A549 (cell line): ENCODE measurements at regions not wholly inside any gene's neighbourhood (a gene's known extent, or its start where the extent isn't known, plus 50 kb on each side); places are given as distances from the start of the nearest gene placed in this dataset.

Experiments
- ATAC-seq, 2 experiments: fragments of 200-7000 bp in 1 of 2; fragments of >200 bp in 1 of 2; cut with Nextera tagmentation in 1 of 2; cut with Tn5 transposase in 1 of 2; 3 replicates each; pipeline versions ENCODE4 v1.8.0 to v1.9.1; 2018 to 2020; ENCODE audit warnings: mild to moderate bottlenecking in 1 of 2, moderate library complexity in 1 of 2
- CTCF ChIA-PET: fragments of 300-600 bp; sonication (Branson Sonifier 250); formaldehyde crosslinking; extraction: SDS; loops from one replicate; lab custom pipeline; 2021; ENCODE audit warnings: antibody characterized with exemption, inconsistent platforms; lab: Yijun Ruan, JAX
- POLR2A ChIA-PET: fragments of 350-600 bp; formaldehyde crosslinking; extraction: SDS; loops from one replicate; lab custom pipeline; 2021; ENCODE audit warnings: antibody characterized with exemption, inconsistent platforms; lab: Yijun Ruan, JAX
- DNase-seq, 2 experiments: peaks; one replicate each; pipeline versions ENCODE4 v3.0.0 to v3.0.0-alpha.2; 2011 to 2016; ENCODE audit warnings: low read depth in 1 of 2, low spot score in 1 of 2
- FAIRE-seq: peaks from 2 replicates; lab custom pipeline; 2011; peaks lifted over from hg19 to GRCh38; lab: Jason Lieb, UNC
- H3K27ac ChIP-seq, 2 experiments: fragments of >200 bp; sonication (Bioruptor Twin); formaldehyde crosslinking; 3 replicates each; pipeline ENCODE4 v1.5.1; 2016 to 2017
- H3K4me1 ChIP-seq: fragments of >200 bp; sonication (Bioruptor Twin); formaldehyde crosslinking; 3 replicates; pipeline ENCODE4 v1.6.1; 2016
- H3K4me2 ChIP-seq: fragments of >200 bp; sonication (Bioruptor Twin); formaldehyde crosslinking; 3 replicates; pipeline ENCODE4 v1.6.1; 2016
- H3K4me3 ChIP-seq: fragments of >200 bp; sonication (Bioruptor Twin); formaldehyde crosslinking; 3 replicates; pipeline ENCODE4 v1.5.1; 2016
- H3K9me3 ChIP-seq: fragments of >200 bp; sonication (Bioruptor Twin); formaldehyde crosslinking; 3 replicates; pipeline ENCODE4 v1.6.1; 2016
- ATOH8 ChIP-seq: fragments of 250-450 bp; sonication (Bioruptor Pico); IDR thresholded peaks from 2 replicates; pipeline ENCODE4 v1.5.0; 2020; ENCODE audit warnings: low read depth, mild to moderate bottlenecking, moderate library complexity
- BHLHE40 ChIP-seq: IDR thresholded peaks from 2 replicates; pipeline ENCODE4 v1.6.1; 2012; ENCODE audit warnings: low read depth, low read length, inconsistent platforms
- CBX2 ChIP-seq: fragments of 200-600 bp; sonication (generic); IDR thresholded peaks from 2 replicates; pipeline ENCODE4 v1.6.1; 2016; ENCODE audit warnings: low read depth, mild to moderate bottlenecking, borderline replicate concordance
- CHD2 ChIP-seq: fragments of 150-350 bp; IDR thresholded peaks from 2 replicates; pipeline ENCODE4 v1.6.1; 2014; ENCODE audit warnings: low read length; ENCODE audit not compliant: partially characterized antibody
- CHD4 ChIP-seq: fragments of 200-600 bp; sonication (generic); IDR thresholded peaks from 2 replicates; pipeline ENCODE4 v1.6.1; 2016; ENCODE audit warnings: antibody characterized with exemption, mild to moderate bottlenecking, borderline replicate concordance
- CTCF ChIP-seq: fragments of >200 bp; sonication (Bioruptor Twin); formaldehyde crosslinking; IDR thresholded peaks from 3 replicates; pipeline ENCODE4 v1.5.1; 2016
- EHMT2 ChIP-seq: fragments of 200-600 bp; sonication (generic); IDR thresholded peaks from 2 replicates; pipeline ENCODE4 v1.6.1; 2016; ENCODE audit warnings: antibody characterized with exemption, low read depth, mild to moderate bottlenecking, moderate library complexity
- ELK1 ChIP-seq: fragments of 150-350 bp; IDR thresholded peaks from 2 replicates; pipeline ENCODE4 v1.6.1; 2014; ENCODE audit warnings: low read depth, mild to moderate bottlenecking, low read length
- EP300 ChIP-seq, 2 experiments: fragments of >200 bp; sonication (Bioruptor Twin); formaldehyde crosslinking; IDR thresholded peaks; 2 replicates in 1 of 2; 3 replicates in 1 of 2; pipeline ENCODE4 v1.6.1; 2016 to 2017
- FOSL2 ChIP-seq, 2 experiments: fragments of 450-650 bp in 1 of 2; fragments of >200 bp in 1 of 2; sonication (Bioruptor Twin) in 1 of 2; formaldehyde crosslinking; IDR thresholded peaks; 2 replicates each; pipeline versions ENCODE4 v1.5.0 to v1.6.1; 2016 to 2020; ENCODE audit warnings: mild to moderate bottlenecking in 1 of 2, moderate library complexity in 1 of 2
- HDAC2 ChIP-seq: fragments of 200-600 bp; sonication (generic); IDR thresholded peaks from 2 replicates; pipeline ENCODE4 v1.6.1; 2016
- HEYL ChIP-seq: fragments of 250-450 bp; sonication (Bioruptor Pico); IDR thresholded peaks from 2 replicates; pipeline ENCODE4 v1.8.0; 2021; ENCODE audit warnings: mild to moderate bottlenecking, moderate library complexity
- HOXA7 ChIP-seq: fragments of 250-450 bp; sonication (Bioruptor Pico); IDR thresholded peaks from 2 replicates; pipeline ENCODE4 v1.5.0; 2020; ENCODE audit warnings: mild to moderate bottlenecking, moderate library complexity
- KDM1A ChIP-seq: fragments of 200-600 bp; sonication (generic); IDR thresholded peaks from 2 replicates; pipeline ENCODE4 v1.6.1; 2016; ENCODE audit warnings: low read depth, mild to moderate bottlenecking
- KDM5A ChIP-seq: fragments of 200-600 bp; sonication (generic); IDR thresholded peaks from 2 replicates; pipeline ENCODE4 v1.6.1; 2016; ENCODE audit warnings: antibody characterized with exemption, mild to moderate bottlenecking
- MAX ChIP-seq: IDR thresholded peaks from 2 replicates; pipeline ENCODE4 v1.6.1; 2012
- PBX3 ChIP-seq: IDR thresholded peaks from 2 replicates; pipeline ENCODE4 v1.6.1; 2012
- RAD21 ChIP-seq, 2 experiments: fragments of >200 bp in 1 of 2; sonication (Bioruptor Twin) in 1 of 2; formaldehyde crosslinking in 1 of 2; IDR thresholded peaks in 1 of 2; conservative IDR thresholded peaks in 1 of 2; 2 replicates in 1 of 2; 3 replicates in 1 of 2; pipeline ENCODE4 v1.6.1; 2012 to 2018; ENCODE audit warnings: inconsistent platforms in 1 of 2
- RCOR1 ChIP-seq: fragments of 150-350 bp; IDR thresholded peaks from 2 replicates; pipeline ENCODE4 v1.6.1; 2014; ENCODE audit warnings: antibody characterized with exemption, low read length, low read depth
- SMC3 ChIP-seq: fragments of >200 bp; sonication (Bioruptor Twin); formaldehyde crosslinking; IDR thresholded peaks from 3 replicates; pipeline ENCODE4 v1.6.1; 2018; ENCODE audit warnings: inconsistent platforms
- TFCP2L1 ChIP-seq: fragments of 250-450 bp; sonication (Bioruptor Pico); IDR thresholded peaks from 2 replicates; pipeline ENCODE4 v1.5.0; 2021; ENCODE audit warnings: mild to moderate bottlenecking
- ZC3H11A ChIP-seq: fragments of 450-650 bp; IDR thresholded peaks from 2 replicates; pipeline ENCODE4 v1.6.1; 2014; ENCODE audit warnings: antibody characterized with exemption, mild to moderate bottlenecking
- ZFP36 ChIP-seq: fragments of 450-650 bp; IDR thresholded peaks from 2 replicates; pipeline ENCODE4 v1.6.1; 2014; ENCODE audit warnings: borderline replicate concordance; ENCODE audit not compliant: partially characterized antibody
- ZSCAN20 ChIP-seq: fragments of 250-450 bp; sonication (Bioruptor Pico); IDR thresholded peaks from 2 replicates; pipeline ENCODE4 v1.8.0; 2022; ENCODE audit warnings: mild to moderate bottlenecking, moderate library complexity
- WGBS: methylation state at CpG from one replicate; pipeline ENCODE4 v1.1.6; 2017; ENCODE audit errors: missing lambda C conversion rate; 5-methylcytosine and 5-hydroxymethylcytosine counted together

- TF ChIP-seq ZC3H11A (no peak), ZSCAN20 (no peak)
These were observed 132.1 kb downstream of the DICER1 start (continued) for GRCh38 chr14:95025218-95025617.

GRCh38 chr14:95024380-95024779 is 132.9 kb downstream of the DICER1 start:
- POLR2A ChIA-PET, result no interaction called here
- no peaks in the 10 kb centered on the region for H3K4me1 ChIP-seq
- TF ChIP-seq CBX2 (no peak), ZSCAN20 (no peak)
- 65% methylated on average over 6 of the region's 6 CpGs for WGBS
- H3K4me3 ChIP-seq, result no peak overlapping the region
- H3K9me3 ChIP-seq, result 0 out of 3 replicates have a peak, but pooled peaks cover 3% of the 10 kb centered on the region
- H3K4me2 ChIP-seq, result no peak overlapping the region
- DNase-seq, result no peak
- CTCF ChIA-PET, result no interaction called here
- FAIRE-seq, result no peak
- no peak overlapping the region for H3K27ac ChIP-seq
- ATAC-seq, result no peak

- ATAC-seq (no peak), FAIRE-seq (no peak), DNase-seq (no peak)
- Histone ChIP-seq H3K4me1 (no peaks in the 10 kb centered on the region), H3K9me3 (no peaks in the 10 kb centered on the region), H3K4me3 (no peak overlapping the region), H3K27ac (no peak overlapping the region), H3K4me2 (no peak overlapping the region)
- WGBS, result 22% methylated on average over 4 of the region's 4 CpGs
- no peak for TF ChIP-seq MAX
- TF ChIP-seq TFCP2L1 (CRISPR knock-in tag), result no peak
- TF ChIP-seq CBX2, result no peak
- no peak for TF ChIP-seq PBX3
- no peak for TF ChIP-seq ATOH8 (CRISPR knock-in tag)
- no peak for TF ChIP-seq HOXA7 (CRISPR knock-in tag)
- TF ChIP-seq SMC3, result no peak
- TF ChIP-seq EP300 (IDR thresholded peaks at IDR 0.05), result no peak
- no peak for TF ChIP-seq RCOR1
- TF ChIP-seq BHLHE40, result no peak
- no peak for TF ChIP-seq KDM1A
- no peak for TF ChIP-seq HEYL
- CTCF ChIA-PET, result no interaction called here
- POLR2A ChIA-PET, result no interaction called here
These were observed 133.4 kb downstream of the DICER1 start for GRCh38 chr14:95023886-95024285.

- 59% methylated on average over 9 of the region's 9 CpGs for WGBS
- CTCF ChIA-PET, result no interaction called here
These were observed 134.2 kb downstream of the DICER1 start for GRCh38 chr14:95023115-95023514.

More at GRCh38 chr14:95023115-95023514, 134.2 kb downstream of the DICER1 start:
- POLR2A ChIA-PET, result no interaction called here
- DNase-seq (no peak), FAIRE-seq (no peak)
- H3K4me1 ChIP-seq, result no peaks in the 10 kb centered on the region
- H3K9me3 ChIP-seq, result no peaks in the 10 kb centered on the region
- no peak overlapping the region for H3K4me2 ChIP-seq
- no peak overlapping the region for H3K27ac ChIP-seq
- no peak for TF ChIP-seq KDM1A
- no peak for TF ChIP-seq EP300 (IDR thresholded peaks at IDR 0.05)
- no peak for TF ChIP-seq ZFP36
- no peak for TF ChIP-seq TFCP2L1 (CRISPR knock-in tag)
- no peak for TF ChIP-seq SMC3
- TF ChIP-seq EHMT2, result no peak
- no peak for TF ChIP-seq HDAC2
- no peak for TF ChIP-seq ZSCAN20
- TF ChIP-seq CHD2, result no peak
- no peak for TF ChIP-seq RCOR1
- TF ChIP-seq ELK1, result no peak
- TF ChIP-seq KDM5A, result no peak
- no peak for TF ChIP-seq CTCF
- TF ChIP-seq MAX, result no peak
- TF ChIP-seq CHD4, result no peak
- TF ChIP-seq RAD21 (conservative IDR thresholded peaks at IDR 0.05 in 1 of 2, IDR thresholded peaks at IDR 0.05 in 1 of 2), result no peak
- no peak for TF ChIP-seq FOSL2 (IDR thresholded peaks at IDR 0.05)
- TF ChIP-seq FOSL2 (CRISPR knock-in tag; IDR thresholded peaks at IDR 0.05), result no peak
- TF ChIP-seq, all 56 proteins: peak for 0
- no peak overlapping the region for H3K4me3 ChIP-seq
- ATAC-seq, result no peak
